Coronary artery (tissue), 2 donors: ENCODE measurements at regions not wholly inside any gene's neighbourhood (a gene's known extent, or its start where the extent isn't known, plus 50 kb on each side); places are given as distances from the start of the nearest gene placed in this dataset.
"Not testable (repeated sequence)": the region's sequence is repeated elsewhere in the genome, so short reads cannot be mapped to it uniquely, and the experiment has no call there.

Experiments
- DNase-seq: peaks from one replicate; pipeline ENCODE4 v3.0.0-alpha.2; 2017; ENCODE audit warnings: low spot score
- H3K27ac ChIP-seq, 2 donors: fragments of 200-600 bp; sonication (generic); one replicate each; pipeline ENCODE4 v1.5.1; 2016 to 2019
- H3K4me3 ChIP-seq: fragments of 200-600 bp; sonication (generic); 2 replicates; pipeline ENCODE4 v1.5.1; 2016; ENCODE audit warnings: mild to moderate bottlenecking, moderate library complexity
- TF ChIP-seq, protein P1 (sequence below): fragments of 200-600 bp; sonication (generic); IDR thresholded peaks from one replicate; pipeline ENCODE4 v1.5.1; 2019; ENCODE audit warnings: antibody characterized with exemption

GRCh38 chr1:200486634-200487033, 76.8 kb upstream of the ZNF281 start:
- no peak overlapping the region for H3K4me3 ChIP-seq
- no peak for DNase-seq
- H3K27ac ChIP-seq, result no peak overlapping the region
- TF ChIP-seq, protein P1, sequence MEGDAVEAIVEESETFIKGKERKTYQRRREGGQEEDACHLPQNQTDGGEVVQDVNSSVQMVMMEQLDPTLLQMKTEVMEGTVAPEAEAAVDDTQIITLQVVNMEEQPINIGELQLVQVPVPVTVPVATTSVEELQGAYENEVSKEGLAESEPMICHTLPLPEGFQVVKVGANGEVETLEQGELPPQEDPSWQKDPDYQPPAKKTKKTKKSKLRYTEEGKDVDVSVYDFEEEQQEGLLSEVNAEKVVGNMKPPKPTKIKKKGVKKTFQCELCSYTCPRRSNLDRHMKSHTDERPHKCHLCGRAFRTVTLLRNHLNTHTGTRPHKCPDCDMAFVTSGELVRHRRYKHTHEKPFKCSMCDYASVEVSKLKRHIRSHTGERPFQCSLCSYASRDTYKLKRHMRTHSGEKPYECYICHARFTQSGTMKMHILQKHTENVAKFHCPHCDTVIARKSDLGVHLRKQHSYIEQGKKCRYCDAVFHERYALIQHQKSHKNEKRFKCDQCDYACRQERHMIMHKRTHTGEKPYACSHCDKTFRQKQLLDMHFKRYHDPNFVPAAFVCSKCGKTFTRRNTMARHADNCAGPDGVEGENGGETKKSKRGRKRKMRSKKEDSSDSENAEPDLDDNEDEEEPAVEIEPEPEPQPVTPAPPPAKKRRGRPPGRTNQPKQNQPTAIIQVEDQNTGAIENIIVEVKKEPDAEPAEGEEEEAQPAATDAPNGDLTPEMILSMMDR, result no peak

DNA sequence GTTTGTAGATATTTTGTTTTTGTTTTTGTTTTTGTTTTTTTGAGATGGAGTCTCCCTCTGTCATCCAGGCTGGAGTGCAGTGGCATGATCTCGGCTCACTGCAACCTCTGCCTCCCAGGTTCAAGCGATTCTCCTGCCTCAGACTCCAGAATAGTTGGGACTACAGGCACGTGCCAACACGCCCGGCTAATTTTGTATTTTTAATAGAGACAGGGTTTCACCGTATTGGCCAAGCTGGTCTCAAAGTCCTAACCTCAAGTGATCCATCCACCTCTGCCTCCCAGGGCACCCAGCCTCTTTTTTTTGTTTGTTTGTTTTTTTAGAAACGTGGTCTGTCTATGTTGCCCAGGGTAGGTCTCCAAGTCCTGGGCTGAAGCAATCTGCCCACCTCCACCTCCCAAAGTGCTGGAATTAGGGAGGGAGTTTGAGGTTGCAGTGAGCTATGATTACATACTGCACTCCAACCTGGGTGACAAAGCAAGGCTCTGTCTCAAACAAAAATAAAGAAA, 74.7 kb upstream of the ZNF281 start:
- not testable (repeated sequence) for H3K4me3 ChIP-seq, DNase-seq, H3K27ac ChIP-seq

- no peak for DNase-seq
- TF ChIP-seq, protein P1, result no peak
- H3K27ac ChIP-seq, result no peak overlapping the region
- H3K4me3 ChIP-seq, result no peak overlapping the region
Measured at GRCh38 chr1:200483491-200484143, 73.8 kb upstream of the ZNF281 start.

DNA sequence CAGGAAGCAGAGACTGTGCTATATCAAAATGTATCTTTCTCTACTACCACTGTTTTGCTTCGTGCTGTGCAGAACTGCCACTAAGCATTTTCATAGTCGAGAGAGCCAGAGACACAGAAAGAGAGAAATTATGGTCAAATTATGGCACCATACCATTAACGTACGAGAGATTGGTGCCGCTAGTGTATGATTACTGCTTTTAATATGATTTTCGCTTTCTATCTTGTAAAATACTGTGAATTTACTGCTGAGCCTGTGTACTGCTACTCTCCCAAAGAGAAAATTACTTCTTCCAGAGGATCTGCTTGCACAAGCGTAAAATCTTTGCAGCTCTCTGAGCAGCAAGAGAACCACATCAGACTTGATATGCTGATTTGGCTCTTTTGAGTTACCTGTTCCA, 71.1 kb upstream of the ZNF281 start:
- H3K4me3 ChIP-seq, result no peak overlapping the region
- TF ChIP-seq, protein P1, result no peak
- no peak for DNase-seq
- no peak overlapping the region for H3K27ac ChIP-seq

GRCh38 chr1:200479816-200480215, 70.0 kb upstream of the ZNF281 start:
- TF ChIP-seq, protein P1, result no peak
- no peak for DNase-seq
- Histone ChIP-seq H3K27ac (no peak overlapping the region), H3K4me3 (no peak overlapping the region)

DNA sequence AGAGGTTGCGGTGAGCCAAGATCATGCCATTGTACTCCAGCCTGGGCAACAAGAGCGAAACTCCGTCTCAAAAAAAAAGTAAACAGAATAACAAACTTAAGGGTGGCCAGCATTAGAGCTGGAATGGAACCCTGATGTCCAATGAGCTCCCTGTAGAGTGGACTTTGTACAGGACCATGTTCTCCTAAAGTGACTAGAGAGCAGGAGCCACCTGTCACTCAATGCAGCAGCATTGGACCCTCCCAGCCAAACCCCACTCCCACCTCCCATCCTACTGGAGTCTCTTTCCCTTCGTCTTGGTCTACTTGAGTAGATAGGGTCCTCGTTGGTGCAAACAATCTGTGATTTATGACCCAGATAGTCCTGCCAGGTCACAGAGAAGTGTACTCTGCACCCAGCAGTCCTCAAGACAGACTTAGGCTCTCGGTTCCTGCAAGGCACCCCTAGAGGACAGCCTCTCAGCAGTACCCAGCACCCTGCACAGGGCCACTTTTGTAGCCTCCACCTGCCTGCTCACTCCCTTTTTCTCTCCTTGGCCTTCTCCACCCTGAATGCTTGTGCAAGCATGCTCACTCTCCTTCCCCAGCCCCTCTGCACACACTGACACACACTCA, 69.2 kb upstream of the ZNF281 start:
- no peak for DNase-seq
- Histone ChIP-seq H3K4me3 (no peak overlapping the region), H3K27ac (no peak overlapping the region)
- TF ChIP-seq, protein P1, result no peak

DNA sequence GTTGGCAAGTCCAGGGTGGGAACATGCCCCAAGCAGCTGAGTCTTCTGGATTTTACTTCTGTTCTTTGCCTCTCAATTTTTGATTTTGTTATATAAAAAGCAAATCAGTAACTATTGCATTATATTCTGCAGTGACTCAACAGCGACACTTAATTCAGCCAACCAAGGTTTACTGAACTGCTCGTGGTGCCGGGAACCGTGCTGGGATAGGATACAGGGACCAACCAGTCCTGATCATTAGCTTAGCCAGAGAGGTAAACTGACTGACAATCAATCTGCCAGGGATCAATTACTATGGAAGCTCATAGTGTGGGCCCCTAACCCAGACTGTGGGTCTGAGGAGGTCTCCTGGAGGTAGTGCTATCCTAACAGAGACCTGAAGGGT, 68.4 kb upstream of the ZNF281 start:
- H3K4me3 ChIP-seq, result no peak overlapping the region
- no peak for DNase-seq
- no peak overlapping the region for H3K27ac ChIP-seq
- TF ChIP-seq, protein P1, result no peak
